K562 (cell line): ENCODE measurements at regions not wholly inside any gene's neighbourhood (a gene's known extent, or its start where the extent isn't known, plus 50 kb on each side); places are given as distances from the start of the nearest gene placed in this dataset.

Source experiments
- ARHGAP35 ChIP-seq: fragments of 450-650 bp; IDR thresholded peaks from 2 replicates; pipeline ENCODE4 v1.6.1; 2018; ENCODE audit not compliant: partially characterized antibody
- BRCA1 ChIP-seq, 2 experiments: fragments of 450-650 bp in 1 of 2; sonication (generic) in 1 of 2; formaldehyde crosslinking in 1 of 2; IDR thresholded peaks; 2 replicates each; pipeline versions ENCODE4 v1.5.0 to v1.6.1; 2017 to 2020; ENCODE audit warnings: mild to moderate bottlenecking in 1 of 2, missing genetic modification reagents in 1 of 2
- JUND ChIP-seq, 2 experiments: IDR thresholded peaks; 2 replicates in 1 of 2; 3 replicates in 1 of 2; pipeline ENCODE4 v1.6.1; 2011; ENCODE audit warnings: borderline replicate concordance in 2 of 2, low read depth in 2 of 2, low read length in 2 of 2, improper control_type of control experiment in 1 of 2, missing biosample characterization in 1 of 2, missing genetic modification characterization in 1 of 2, missing genetic modification reagents in 1 of 2
- LARP7 ChIP-seq: fragments of 450-650 bp; IDR thresholded peaks from 2 replicates; pipeline ENCODE4 v1.6.1; 2016
- MTA2 ChIP-seq: fragments of 450-650 bp; IDR thresholded peaks from 2 replicates; pipeline ENCODE4 v1.6.1; 2016; ENCODE audit warnings: low read depth
- MYNN ChIP-seq, 2 experiments: sonication (generic); formaldehyde crosslinking in 1 of 2; IDR thresholded peaks; 2 replicates each; pipeline versions ENCODE4 v1.5.0 to v1.6.1; 2016 to 2020; ENCODE audit warnings: antibody characterized with exemption in 1 of 2, missing genetic modification reagents in 1 of 2
- SRSF9 ChIP-seq: fragments of 200-400 bp; formaldehyde crosslinking; IDR thresholded peaks from 2 replicates; pipeline ENCODE4 v1.6.1; 2017; ENCODE audit warnings: low read depth, low read length, borderline replicate concordance
- TBL1XR1 ChIP-seq, 2 experiments: IDR thresholded peaks; 2 replicates each; pipeline ENCODE4 v1.6.1; 2012; ENCODE audit warnings: improper control_type of control experiment in 2 of 2, low read length in 2 of 2, mild to moderate bottlenecking in 1 of 2
- TCFL5 ChIP-seq: fragments of 250-450 bp; sonication (Bioruptor Pico); conservative IDR thresholded peaks from 2 replicates; pipeline ENCODE4 v1.6.1; 2021; ENCODE audit warnings: mild to moderate bottlenecking, moderate library complexity, matching md5 sums
- ZNF699 ChIP-seq: fragments of 250-450 bp; sonication (Bioruptor Pico); IDR thresholded peaks from 2 replicates; pipeline ENCODE4 v1.8.0; 2021; ENCODE audit warnings: mild to moderate bottlenecking, moderate library complexity; ENCODE audit not compliant: insufficient replicate concordance
- ZZZ3 ChIP-seq: fragments of 450-650 bp; IDR thresholded peaks from 2 replicates; pipeline ENCODE4 v1.6.1; 2016; ENCODE audit warnings: antibody characterized with exemption, mild to moderate bottlenecking, moderate library complexity
- TF ChIP-seq, protein P1 (sequence below): sonication (generic); formaldehyde crosslinking; IDR thresholded peaks from 2 replicates; pipeline ENCODE4 v1.5.0; 2020; ENCODE audit warnings: missing genetic modification reagents
- TF ChIP-seq, protein P2 (sequence below): fragments of 250-450 bp; sonication (Bioruptor Pico); IDR thresholded peaks from 2 replicates; pipeline ENCODE4 v1.5.1; 2021; ENCODE audit warnings: mild to moderate bottlenecking

- no peak for TF ChIP-seq JUND (IDR thresholded peaks at IDR 0.05; ENCODE audit: borderline replicate concordance, low read depth, low read length)
- no peak for TF ChIP-seq JUND (tag; IDR thresholded peaks at IDR 0.05; ENCODE audit: borderline replicate concordance, low read depth, low read length)
- TF ChIP-seq ZZZ3, result no peak
- no peak for TF ChIP-seq TBL1XR1 (IDR thresholded peaks at IDR 0.05; ENCODE audit: low read length in 2 of 2)
- no peak for TF ChIP-seq ARHGAP35
- TF ChIP-seq, protein P1, sequence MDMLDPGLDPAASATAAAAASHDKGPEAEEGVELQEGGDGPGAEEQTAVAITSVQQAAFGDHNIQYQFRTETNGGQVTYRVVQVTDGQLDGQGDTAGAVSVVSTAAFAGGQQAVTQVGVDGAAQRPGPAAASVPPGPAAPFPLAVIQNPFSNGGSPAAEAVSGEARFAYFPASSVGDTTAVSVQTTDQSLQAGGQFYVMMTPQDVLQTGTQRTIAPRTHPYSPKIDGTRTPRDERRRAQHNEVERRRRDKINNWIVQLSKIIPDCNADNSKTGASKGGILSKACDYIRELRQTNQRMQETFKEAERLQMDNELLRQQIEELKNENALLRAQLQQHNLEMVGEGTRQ (CRISPR knock-in tag), result no peak
- TF ChIP-seq TCFL5 (CRISPR knock-in tag), result no peak
- no peak for TF ChIP-seq SRSF9
- TF ChIP-seq ZNF699 (CRISPR knock-in tag), result no peak
- no peak for TF ChIP-seq MTA2
- TF ChIP-seq, protein P2, sequence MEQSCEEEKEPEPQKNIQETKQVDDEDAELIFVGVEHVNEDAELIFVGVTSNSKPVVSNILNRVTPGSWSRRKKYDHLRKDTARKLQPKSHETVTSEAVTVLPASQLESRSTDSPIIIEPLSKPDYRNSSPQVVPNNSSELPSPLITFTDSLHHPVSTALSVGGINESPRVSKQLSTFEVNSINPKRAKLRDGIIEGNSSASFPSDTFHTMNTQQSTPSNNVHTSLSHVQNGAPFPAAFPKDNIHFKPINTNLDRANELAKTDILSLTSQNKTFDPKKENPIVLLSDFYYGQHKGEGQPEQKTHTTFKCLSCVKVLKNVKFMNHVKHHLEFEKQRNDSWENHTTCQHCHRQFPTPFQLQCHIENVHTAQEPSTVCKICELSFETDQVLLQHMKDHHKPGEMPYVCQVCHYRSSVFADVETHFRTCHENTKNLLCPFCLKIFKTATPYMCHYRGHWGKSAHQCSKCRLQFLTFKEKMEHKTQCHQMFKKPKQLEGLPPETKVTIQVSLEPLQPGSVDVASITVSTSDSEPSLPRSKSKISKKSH, result no peak
- no peak for TF ChIP-seq BRCA1 (IDR thresholded peaks at IDR 0.05)
- no peak for TF ChIP-seq BRCA1 (CRISPR knock-in tag; IDR thresholded peaks at IDR 0.05)
- no peak for TF ChIP-seq MYNN (IDR thresholded peaks at IDR 0.05)
- TF ChIP-seq MYNN (CRISPR knock-in tag; IDR thresholded peaks at IDR 0.05), result no peak
- no peak for TF ChIP-seq LARP7
Measured at GRCh38 chr13:109567315-109567714, 219.1 kb downstream of the IRS2 start.
